SK-N-SH (cell line): ENCODE measurements at regions not wholly inside any gene's neighbourhood (a gene's known extent, or its start where the extent isn't known, plus 50 kb on each side); places are given as distances from the start of the nearest gene placed in this dataset.

ENCODE experiments used
- EP300 ChIP-seq, 2 experiments: IDR thresholded peaks; 2 replicates each; pipeline versions ENCODE4 v1.4.0 to v1.6.1; 2012; ENCODE audit warnings: borderline replicate concordance in 1 of 2, low read depth in 1 of 2, low read length in 1 of 2
- MXI1 ChIP-seq: IDR thresholded peaks from 2 replicates; pipeline ENCODE4 v1.6.1; 2012; ENCODE audit warnings: mild to moderate bottlenecking, low read depth, low read length, improper control_type of control experiment
- NRF1 ChIP-seq: IDR thresholded peaks from 2 replicates; pipeline ENCODE4 v1.6.1; 2012; ENCODE audit warnings: low read depth, mild to moderate bottlenecking, low read length
- POLR2AphosphoS5 ChIP-seq: IDR thresholded peaks from 2 replicates; pipeline ENCODE4 v1.6.1; 2012; ENCODE audit warnings: low read depth, low read length
- SIN3A ChIP-seq: IDR thresholded peaks from 2 replicates; pipeline ENCODE4 v1.6.1; 2012; ENCODE audit warnings: low read depth, mild to moderate bottlenecking, low read length, moderate library complexity, borderline replicate concordance
- SMC3 ChIP-seq: IDR thresholded peaks from 2 replicates; pipeline ENCODE4 v1.6.1; 2012; ENCODE audit warnings: low read depth, low read length, improper control_type of control experiment
- TAF1 ChIP-seq: IDR thresholded peaks from 2 replicates; pipeline ENCODE4 v1.6.1; 2012; ENCODE audit warnings: low read depth, mild to moderate bottlenecking, low read length, moderate library complexity, borderline replicate concordance
- YY1 ChIP-seq: IDR thresholded peaks from 2 replicates; pipeline ENCODE4 v1.4.0; 2012; ENCODE audit warnings: low read depth, mild to moderate bottlenecking
- TF ChIP-seq, protein P1 (sequence below): fragments of 200-600 bp; sonication (generic); IDR thresholded peaks from 2 replicates; pipeline ENCODE4 v1.6.1; 2017; ENCODE audit warnings: antibody characterized with exemption, mild to moderate bottlenecking, moderate library complexity
- TF ChIP-seq, protein P2 (sequence below): IDR thresholded peaks from 2 replicates; pipeline ENCODE4 v1.6.1; 2012; ENCODE audit warnings: mild to moderate bottlenecking, low read depth, low read length, moderate library complexity
- TF ChIP-seq, protein P3 (sequence below): IDR thresholded peaks from 2 replicates; pipeline ENCODE4 v1.4.0; 2012; ENCODE audit warnings: low read depth, borderline replicate concordance
- TF ChIP-seq, protein P4 (sequence below): fragments of 150-350 bp; IDR thresholded peaks from 2 replicates; pipeline ENCODE4 v1.6.1; 2017; ENCODE audit warnings: antibody characterized with exemption, low read length, low read depth, borderline replicate concordance

DNA sequence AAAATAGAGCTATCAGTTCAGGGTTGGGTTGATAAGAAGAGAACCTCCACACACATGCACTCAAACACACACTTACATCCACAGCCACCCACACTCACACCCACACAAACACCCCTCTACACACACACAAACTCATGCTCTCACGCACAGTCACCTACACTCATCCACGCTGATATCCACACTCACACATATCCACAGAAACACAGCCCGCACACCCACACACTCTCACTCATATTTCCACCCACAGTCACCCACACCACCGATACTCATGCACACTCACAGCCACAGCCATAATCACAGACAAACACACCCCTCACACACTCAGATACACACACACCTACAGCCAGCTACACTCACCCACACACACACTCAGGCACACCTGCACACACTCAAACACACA is 333.0 kb upstream of the TPK1 start:
- TF ChIP-seq, protein P1, sequence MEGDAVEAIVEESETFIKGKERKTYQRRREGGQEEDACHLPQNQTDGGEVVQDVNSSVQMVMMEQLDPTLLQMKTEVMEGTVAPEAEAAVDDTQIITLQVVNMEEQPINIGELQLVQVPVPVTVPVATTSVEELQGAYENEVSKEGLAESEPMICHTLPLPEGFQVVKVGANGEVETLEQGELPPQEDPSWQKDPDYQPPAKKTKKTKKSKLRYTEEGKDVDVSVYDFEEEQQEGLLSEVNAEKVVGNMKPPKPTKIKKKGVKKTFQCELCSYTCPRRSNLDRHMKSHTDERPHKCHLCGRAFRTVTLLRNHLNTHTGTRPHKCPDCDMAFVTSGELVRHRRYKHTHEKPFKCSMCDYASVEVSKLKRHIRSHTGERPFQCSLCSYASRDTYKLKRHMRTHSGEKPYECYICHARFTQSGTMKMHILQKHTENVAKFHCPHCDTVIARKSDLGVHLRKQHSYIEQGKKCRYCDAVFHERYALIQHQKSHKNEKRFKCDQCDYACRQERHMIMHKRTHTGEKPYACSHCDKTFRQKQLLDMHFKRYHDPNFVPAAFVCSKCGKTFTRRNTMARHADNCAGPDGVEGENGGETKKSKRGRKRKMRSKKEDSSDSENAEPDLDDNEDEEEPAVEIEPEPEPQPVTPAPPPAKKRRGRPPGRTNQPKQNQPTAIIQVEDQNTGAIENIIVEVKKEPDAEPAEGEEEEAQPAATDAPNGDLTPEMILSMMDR, result no peak
- no peak for TF ChIP-seq TAF1
- no peak for TF ChIP-seq SIN3A
- TF ChIP-seq NRF1, result no peak
- no peak for TF ChIP-seq EP300 (IDR thresholded peaks at IDR 0.05; ENCODE audit: borderline replicate concordance in 1 of 2, low read depth in 1 of 2, low read length in 1 of 2)
- TF ChIP-seq MXI1, result no peak
- TF ChIP-seq SMC3, result no peak
- TF ChIP-seq POLR2AphosphoS5, result no peak
- TF ChIP-seq, protein P2, sequence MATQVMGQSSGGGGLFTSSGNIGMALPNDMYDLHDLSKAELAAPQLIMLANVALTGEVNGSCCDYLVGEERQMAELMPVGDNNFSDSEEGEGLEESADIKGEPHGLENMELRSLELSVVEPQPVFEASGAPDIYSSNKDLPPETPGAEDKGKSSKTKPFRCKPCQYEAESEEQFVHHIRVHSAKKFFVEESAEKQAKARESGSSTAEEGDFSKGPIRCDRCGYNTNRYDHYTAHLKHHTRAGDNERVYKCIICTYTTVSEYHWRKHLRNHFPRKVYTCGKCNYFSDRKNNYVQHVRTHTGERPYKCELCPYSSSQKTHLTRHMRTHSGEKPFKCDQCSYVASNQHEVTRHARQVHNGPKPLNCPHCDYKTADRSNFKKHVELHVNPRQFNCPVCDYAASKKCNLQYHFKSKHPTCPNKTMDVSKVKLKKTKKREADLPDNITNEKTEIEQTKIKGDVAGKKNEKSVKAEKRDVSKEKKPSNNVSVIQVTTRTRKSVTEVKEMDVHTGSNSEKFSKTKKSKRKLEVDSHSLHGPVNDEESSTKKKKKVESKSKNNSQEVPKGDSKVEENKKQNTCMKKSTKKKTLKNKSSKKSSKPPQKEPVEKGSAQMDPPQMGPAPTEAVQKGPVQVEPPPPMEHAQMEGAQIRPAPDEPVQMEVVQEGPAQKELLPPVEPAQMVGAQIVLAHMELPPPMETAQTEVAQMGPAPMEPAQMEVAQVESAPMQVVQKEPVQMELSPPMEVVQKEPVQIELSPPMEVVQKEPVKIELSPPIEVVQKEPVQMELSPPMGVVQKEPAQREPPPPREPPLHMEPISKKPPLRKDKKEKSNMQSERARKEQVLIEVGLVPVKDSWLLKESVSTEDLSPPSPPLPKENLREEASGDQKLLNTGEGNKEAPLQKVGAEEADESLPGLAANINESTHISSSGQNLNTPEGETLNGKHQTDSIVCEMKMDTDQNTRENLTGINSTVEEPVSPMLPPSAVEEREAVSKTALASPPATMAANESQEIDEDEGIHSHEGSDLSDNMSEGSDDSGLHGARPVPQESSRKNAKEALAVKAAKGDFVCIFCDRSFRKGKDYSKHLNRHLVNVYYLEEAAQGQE, result no peak
- TF ChIP-seq YY1, result no peak
- TF ChIP-seq, protein P3, sequence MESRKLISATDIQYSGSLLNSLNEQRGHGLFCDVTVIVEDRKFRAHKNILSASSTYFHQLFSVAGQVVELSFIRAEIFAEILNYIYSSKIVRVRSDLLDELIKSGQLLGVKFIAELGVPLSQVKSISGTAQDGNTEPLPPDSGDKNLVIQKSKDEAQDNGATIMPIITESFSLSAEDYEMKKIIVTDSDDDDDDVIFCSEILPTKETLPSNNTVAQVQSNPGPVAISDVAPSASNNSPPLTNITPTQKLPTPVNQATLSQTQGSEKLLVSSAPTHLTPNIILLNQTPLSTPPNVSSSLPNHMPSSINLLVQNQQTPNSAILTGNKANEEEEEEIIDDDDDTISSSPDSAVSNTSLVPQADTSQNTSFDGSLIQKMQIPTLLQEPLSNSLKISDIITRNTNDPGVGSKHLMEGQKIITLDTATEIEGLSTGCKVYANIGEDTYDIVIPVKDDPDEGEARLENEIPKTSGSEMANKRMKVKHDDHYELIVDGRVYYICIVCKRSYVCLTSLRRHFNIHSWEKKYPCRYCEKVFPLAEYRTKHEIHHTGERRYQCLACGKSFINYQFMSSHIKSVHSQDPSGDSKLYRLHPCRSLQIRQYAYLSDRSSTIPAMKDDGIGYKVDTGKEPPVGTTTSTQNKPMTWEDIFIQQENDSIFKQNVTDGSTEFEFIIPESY, result no peak
- TF ChIP-seq, protein P4, sequence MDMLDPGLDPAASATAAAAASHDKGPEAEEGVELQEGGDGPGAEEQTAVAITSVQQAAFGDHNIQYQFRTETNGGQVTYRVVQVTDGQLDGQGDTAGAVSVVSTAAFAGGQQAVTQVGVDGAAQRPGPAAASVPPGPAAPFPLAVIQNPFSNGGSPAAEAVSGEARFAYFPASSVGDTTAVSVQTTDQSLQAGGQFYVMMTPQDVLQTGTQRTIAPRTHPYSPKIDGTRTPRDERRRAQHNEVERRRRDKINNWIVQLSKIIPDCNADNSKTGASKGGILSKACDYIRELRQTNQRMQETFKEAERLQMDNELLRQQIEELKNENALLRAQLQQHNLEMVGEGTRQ, result no peak
